Stomach (tissue), 8 donors: ENCODE measurements at regions not wholly inside any gene's neighbourhood (a gene's known extent, or its start where the extent isn't known, plus 50 kb on each side); places are given as distances from the start of the nearest gene placed in this dataset.
"Not testable (repeated sequence)": the region's sequence is repeated elsewhere in the genome, so short reads cannot be mapped to it uniquely, and the experiment has no call there.

Experiments used
- DNase-seq, 2 donors: peaks; one replicate each; pipeline versions ENCODE4 v3.0.0 to v3.0.0-alpha.2; 2013 to 2019
- H3K27ac ChIP-seq, 5 donors: fragments of 200-600 bp in 4 of 5; sonication (generic) in 4 of 5; one replicate each; pipeline ENCODE4 v1.5.1; 2013 to 2019; ENCODE audit warnings: mild to moderate bottlenecking in 1 of 5, moderate library complexity in 1 of 5
- H3K27me3 ChIP-seq, 3 donors: fragments of 200-600 bp; sonication (generic); one replicate each; pipeline ENCODE4 v1.5.1; 2017 to 2019; ENCODE audit warnings: mixed run types in 1 of 3
- H3K36me3 ChIP-seq, 4 donors: fragments of 200-600 bp; sonication (generic); 1 replicate in 3 of 4; 2 replicates in 1 of 4; pipeline ENCODE4 v1.5.1; 2016 to 2019
- H3K4me1 ChIP-seq, 4 donors: fragments of 200-600 bp; sonication (generic); one replicate each; pipeline ENCODE4 v1.5.1; 2016 to 2019
- H3K4me3 ChIP-seq, 4 donors: fragments of 200-600 bp; sonication (generic) in 3 of 4; one replicate each; pipeline ENCODE4 v1.5.1; 2016 to 2019; ENCODE audit warnings: mild to moderate bottlenecking in 1 of 4
- H3K9me3 ChIP-seq, 4 donors: fragments of 200-600 bp; sonication (generic); one replicate each; pipeline ENCODE4 v1.5.1; 2016 to 2019
- CTCF ChIP-seq, 7 experiments: fragments of 450-650 bp in 4 of 7; fragments of 200-600 bp in 3 of 7; sonication (generic) in 3 of 7; IDR thresholded peaks; one replicate each; pipeline ENCODE4 v1.5.1; 2016 to 2019; ENCODE audit warnings: antibody characterized with exemption in 7 of 7, control low read depth in 2 of 7, mild to moderate bottlenecking in 1 of 7
- EP300 ChIP-seq: sonication (generic); formaldehyde crosslinking; IDR thresholded peaks from one replicate; pipeline ENCODE4 v1.6.1; 2017; ENCODE audit warnings: antibody characterized with exemption
- POLR2A ChIP-seq, 4 donors: fragments of 450-650 bp; IDR thresholded peaks; one replicate each; pipeline ENCODE4 v1.6.1; 2016; ENCODE audit warnings: antibody characterized with exemption in 4 of 4, control low read depth in 2 of 4, mild to moderate bottlenecking in 1 of 4, moderate library complexity in 1 of 4
- POLR2AphosphoS5 ChIP-seq, 3 donors: sonication (generic); formaldehyde crosslinking; IDR thresholded peaks; one replicate each; pipeline ENCODE4 v1.6.1; 2016; ENCODE audit warnings: antibody characterized with exemption in 3 of 3
- WGBS, 5 donors: extraction: QIAGEN DNeasy Blood & Tissue Kit in 3 of 5; methylation state at CpG; one replicate each; pipeline versions ENCODE4 v1.1.5 to v1.1.7; 2013 to 2018; 5-methylcytosine and 5-hydroxymethylcytosine counted together
- intact Hi-C: fragments of 100-400 bp; cut with DNase I; formaldehyde crosslinking; loops from one replicate; pipeline ENCODE4 v1.15.1; 2023; ENCODE audit warnings: low total_unique reads
- donor health status: healthy with polysubstance abuse.
- donor health status: Bipolar disorder and iron deficiency.
- donor health status: healthy.

- TF ChIP-seq POLR2A (IDR thresholded peaks at IDR 0.05) (no peak), CTCF (IDR thresholded peaks at IDR 0.05) (no peak), EP300 (no peak), POLR2AphosphoS5 (IDR thresholded peaks at IDR 0.05) (no peak)
- Histone ChIP-seq H3K27ac (no peak overlapping the region), H3K4me3 (no peak overlapping the region), H3K9me3 (no peaks in the 10 kb centered on the region), H3K4me1 (peaks cover 0 to 11% (median 4%) of the 10 kb centered on the region in 4 donors), H3K36me3 (no peaks in the 10 kb centered on the region), H3K27me3 (no peaks in the 10 kb centered on the region)
- peak in 1 of 2 donors; percentile 52 for DNase-seq
- WGBS, 5 donors = 56 to 80% (median 65%) methylated on average over 2 of the region's 2 CpGs
- intact Hi-C loops = no loop called here
Observed at GRCh38 chr4:38413524-38414341, 250.3 kb upstream of the KLF3 start.

DNA sequence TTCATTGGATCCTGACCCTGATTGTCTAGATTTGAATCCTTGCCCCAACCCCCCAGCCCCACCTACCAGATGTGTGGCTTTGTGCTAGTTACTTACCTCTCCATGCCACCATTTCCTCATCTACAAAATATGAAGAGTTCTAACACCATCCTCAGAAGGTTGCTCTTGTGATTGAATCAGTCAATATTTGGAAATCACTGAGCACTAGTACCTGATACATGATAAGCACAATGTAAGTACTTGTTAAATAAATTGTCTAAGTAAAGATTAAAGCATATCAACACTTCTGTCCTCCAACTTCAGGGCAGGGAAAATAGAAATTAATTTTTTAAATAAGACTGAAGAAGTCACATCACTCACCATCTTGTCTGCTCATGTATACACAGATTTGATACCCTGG, 249.6 kb upstream of the KLF3 start:
- no peaks in the 10 kb centered on the region for H3K36me3 ChIP-seq
- intact Hi-C loops = no loop called here
- peaks cover 0 to 11% (median 4%) of the 10 kb centered on the region in 4 donors for H3K4me1 ChIP-seq
- TF ChIP-seq EP300 (no peak), POLR2A (IDR thresholded peaks at IDR 0.05) (no peak), POLR2AphosphoS5 (IDR thresholded peaks at IDR 0.05) (no peak), CTCF (IDR thresholded peaks at IDR 0.05) (no peak)
- H3K4me3 ChIP-seq = no peak overlapping the region
- no peak overlapping the region for H3K27ac ChIP-seq
- no peaks in the 10 kb centered on the region for H3K27me3 ChIP-seq
- H3K9me3 ChIP-seq = no peaks in the 10 kb centered on the region
- no peak for DNase-seq

GRCh38 chr4:38415682-38416081, 248.3 kb upstream of the KLF3 start:
- 62 to 75% (median 73%) methylated on average over 6 of the region's 6 CpGs for WGBS, 5 donors
- intact Hi-C loops = no loop called here
- TF ChIP-seq CTCF (IDR thresholded peaks at IDR 0.05) (no peak), POLR2A (IDR thresholded peaks at IDR 0.05) (no peak), EP300 (no peak), POLR2AphosphoS5 (IDR thresholded peaks at IDR 0.05) (no peak)

GRCh38 chr4:38416450-38417014, 247.5 kb upstream of the KLF3 start:
- 91 to 100% (median 100%) methylated on average over 1 of the region's 1 CpG for WGBS, 5 donors
- Histone ChIP-seq H3K27me3 (no peaks in the 10 kb centered on the region), H3K4me3 (no peak overlapping the region), H3K27ac (no peak overlapping the region), H3K4me1 (peaks cover 0 to 11% (median 4%) of the 10 kb centered on the region in 4 donors), H3K36me3 (no peaks in the 10 kb centered on the region), H3K9me3 (no peaks in the 10 kb centered on the region)
- intact Hi-C loops = no loop called here
- no peak for DNase-seq
- no peak for TF ChIP-seq POLR2A (IDR thresholded peaks at IDR 0.05)
- TF ChIP-seq POLR2AphosphoS5 (IDR thresholded peaks at IDR 0.05) = no peak
- no peak for TF ChIP-seq CTCF (IDR thresholded peaks at IDR 0.05)
- no peak for TF ChIP-seq EP300

More at GRCh38 chr4:38415682-38416081, 248.3 kb upstream of the KLF3 start:
- no peak overlapping the region for H3K27ac ChIP-seq
- H3K27me3 ChIP-seq = no peaks in the 10 kb centered on the region
- H3K4me3 ChIP-seq = no peak overlapping the region
- H3K9me3 ChIP-seq = no peaks in the 10 kb centered on the region
- H3K36me3 ChIP-seq = no peaks in the 10 kb centered on the region
- peaks cover 0 to 11% (median 4%) of the 10 kb centered on the region in 4 donors for H3K4me1 ChIP-seq
- DNase-seq = peak in 1 of 2 donors; percentile 19

DNA sequence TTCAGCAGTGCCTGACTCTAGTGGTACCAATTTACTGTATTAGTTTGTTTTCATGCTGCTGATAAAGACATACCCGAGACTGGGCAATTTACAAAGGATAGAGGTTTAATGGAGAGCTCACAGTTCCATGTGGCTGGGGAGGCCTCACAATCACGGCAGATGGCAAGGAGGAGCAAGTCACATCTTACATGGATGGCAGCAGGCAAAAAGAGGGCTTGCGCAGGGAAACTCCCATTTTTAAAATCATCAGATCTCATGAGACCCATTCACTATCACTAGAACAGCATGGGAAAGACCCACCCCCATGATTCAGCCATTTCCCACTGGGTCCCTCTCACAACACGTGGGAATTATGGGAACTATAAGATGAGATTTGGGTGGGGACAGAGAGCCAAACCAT, 243.7 kb upstream of the KLF3 start:
- H3K4me3 ChIP-seq, DNase-seq, intact Hi-C loops, H3K9me3 ChIP-seq, H3K27ac ChIP-seq, H3K27me3 ChIP-seq, H3K36me3 ChIP-seq: not testable (repeated sequence)
- H3K4me1 ChIP-seq = peaks cover 0 to 14% (median 4%) of the 10 kb centered on the region in 4 donors
- WGBS, 5 donors = 49 to 94% (median 72%) methylated on average over 4 of the region's 4 CpGs
